ENCODE measurements at regions not wholly inside any gene's neighbourhood (a gene's known extent, or its start where the extent isn't known, plus 50 kb on each side); places are given as distances from the start of the nearest gene placed in this dataset.

DNA sequence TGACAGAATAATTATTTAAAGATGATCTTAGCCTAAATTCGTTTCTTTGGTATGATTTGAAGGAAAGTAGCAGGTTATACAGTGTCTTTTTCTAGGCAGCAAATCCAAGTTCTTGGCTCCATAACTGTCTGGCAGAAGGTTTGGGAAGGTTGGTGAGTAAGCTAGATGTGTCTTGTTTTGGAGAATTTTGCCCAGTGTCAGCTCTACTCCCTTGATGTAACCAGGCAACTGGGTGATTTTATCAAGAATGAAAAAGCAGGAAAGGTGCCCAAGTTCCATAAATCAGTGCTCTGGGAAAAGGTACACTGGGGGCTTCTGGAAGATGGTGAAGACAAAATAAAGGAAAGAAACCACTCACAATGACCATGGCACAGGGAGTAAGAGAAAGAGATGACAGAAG, 71.5 kb upstream of the USP47 start:
- TF ChIP-seq, protein P1, sequence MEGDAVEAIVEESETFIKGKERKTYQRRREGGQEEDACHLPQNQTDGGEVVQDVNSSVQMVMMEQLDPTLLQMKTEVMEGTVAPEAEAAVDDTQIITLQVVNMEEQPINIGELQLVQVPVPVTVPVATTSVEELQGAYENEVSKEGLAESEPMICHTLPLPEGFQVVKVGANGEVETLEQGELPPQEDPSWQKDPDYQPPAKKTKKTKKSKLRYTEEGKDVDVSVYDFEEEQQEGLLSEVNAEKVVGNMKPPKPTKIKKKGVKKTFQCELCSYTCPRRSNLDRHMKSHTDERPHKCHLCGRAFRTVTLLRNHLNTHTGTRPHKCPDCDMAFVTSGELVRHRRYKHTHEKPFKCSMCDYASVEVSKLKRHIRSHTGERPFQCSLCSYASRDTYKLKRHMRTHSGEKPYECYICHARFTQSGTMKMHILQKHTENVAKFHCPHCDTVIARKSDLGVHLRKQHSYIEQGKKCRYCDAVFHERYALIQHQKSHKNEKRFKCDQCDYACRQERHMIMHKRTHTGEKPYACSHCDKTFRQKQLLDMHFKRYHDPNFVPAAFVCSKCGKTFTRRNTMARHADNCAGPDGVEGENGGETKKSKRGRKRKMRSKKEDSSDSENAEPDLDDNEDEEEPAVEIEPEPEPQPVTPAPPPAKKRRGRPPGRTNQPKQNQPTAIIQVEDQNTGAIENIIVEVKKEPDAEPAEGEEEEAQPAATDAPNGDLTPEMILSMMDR (conservative IDR thresholded peaks at IDR 0.05): no peak
- no peak for TF ChIP-seq ZFX (IDR thresholded peaks at IDR 0.05)
- H3K27ac ChIP-seq: no peak overlapping the region

DNA sequence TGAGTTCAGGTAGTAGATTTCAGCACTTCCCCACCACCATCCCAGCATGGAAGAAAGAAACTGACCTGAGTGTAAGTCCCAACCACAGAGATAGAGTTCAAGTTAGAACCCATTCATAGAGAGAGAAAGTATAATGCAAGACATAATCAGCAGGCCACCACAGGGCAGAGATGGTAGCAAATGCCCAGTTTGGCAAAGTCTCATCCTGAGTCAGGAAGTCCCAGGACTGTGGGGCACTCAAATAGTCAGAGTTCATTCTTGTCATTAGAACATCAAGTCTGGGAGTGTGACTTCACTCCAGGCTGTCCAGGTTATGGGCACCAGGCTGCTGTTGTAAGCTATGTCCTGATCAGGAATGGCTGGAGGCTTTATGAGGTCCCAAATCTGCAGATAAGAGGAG, 72.0 kb upstream of the USP47 start:
- no peak overlapping the region for H3K27ac ChIP-seq
- TF ChIP-seq, protein P1 (conservative IDR thresholded peaks at IDR 0.05): no peak
- TF ChIP-seq ZFX (IDR thresholded peaks at IDR 0.05): no peak

DNA sequence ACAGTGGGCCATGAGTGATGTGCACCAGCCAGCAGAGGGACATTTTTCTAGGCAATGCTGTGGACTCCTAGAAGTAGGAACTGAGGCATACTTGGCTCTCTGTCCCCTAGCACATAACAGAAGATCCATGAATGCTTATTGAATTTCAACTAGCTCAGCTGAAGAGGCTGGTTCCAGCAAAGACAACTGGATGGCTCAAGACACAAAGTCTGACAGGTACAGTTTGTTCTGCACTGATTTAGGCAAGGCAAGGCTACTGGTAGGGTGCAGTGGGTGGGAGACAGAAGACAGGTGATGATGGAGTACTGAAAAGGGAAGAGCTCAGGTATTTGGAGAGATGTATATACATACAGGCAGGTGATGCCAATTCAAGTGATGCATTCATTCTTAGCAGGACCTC, 72.4 kb upstream of the USP47 start:
- no peak for TF ChIP-seq ZFX (IDR thresholded peaks at IDR 0.05)
- TF ChIP-seq, protein P1 (conservative IDR thresholded peaks at IDR 0.05): no peak
- H3K27ac ChIP-seq: no peak overlapping the region

DNA sequence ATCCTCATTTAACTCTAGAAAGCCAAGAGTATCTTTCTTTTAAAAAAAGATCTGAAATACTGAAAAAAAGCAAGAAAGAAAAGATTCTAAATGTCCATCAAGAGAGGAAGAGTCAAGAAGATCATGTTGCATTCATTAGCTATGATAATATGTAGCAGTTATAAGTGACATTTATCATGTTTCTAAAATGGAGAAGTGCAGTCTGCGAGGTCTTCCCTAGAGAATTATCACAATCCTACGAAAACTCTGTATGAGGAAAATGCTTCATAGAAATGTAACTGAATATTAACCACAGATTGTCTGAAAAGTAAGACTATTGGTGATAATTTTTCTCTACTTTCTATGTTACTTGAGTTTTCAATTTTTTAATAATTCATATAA, 77.4 kb upstream of the USP47 start:
- TF ChIP-seq ZFX (IDR thresholded peaks at IDR 0.05): no peak
- TF ChIP-seq, protein P1 (conservative IDR thresholded peaks at IDR 0.05): no peak
- H3K27ac ChIP-seq: no peak overlapping the region

DNA sequence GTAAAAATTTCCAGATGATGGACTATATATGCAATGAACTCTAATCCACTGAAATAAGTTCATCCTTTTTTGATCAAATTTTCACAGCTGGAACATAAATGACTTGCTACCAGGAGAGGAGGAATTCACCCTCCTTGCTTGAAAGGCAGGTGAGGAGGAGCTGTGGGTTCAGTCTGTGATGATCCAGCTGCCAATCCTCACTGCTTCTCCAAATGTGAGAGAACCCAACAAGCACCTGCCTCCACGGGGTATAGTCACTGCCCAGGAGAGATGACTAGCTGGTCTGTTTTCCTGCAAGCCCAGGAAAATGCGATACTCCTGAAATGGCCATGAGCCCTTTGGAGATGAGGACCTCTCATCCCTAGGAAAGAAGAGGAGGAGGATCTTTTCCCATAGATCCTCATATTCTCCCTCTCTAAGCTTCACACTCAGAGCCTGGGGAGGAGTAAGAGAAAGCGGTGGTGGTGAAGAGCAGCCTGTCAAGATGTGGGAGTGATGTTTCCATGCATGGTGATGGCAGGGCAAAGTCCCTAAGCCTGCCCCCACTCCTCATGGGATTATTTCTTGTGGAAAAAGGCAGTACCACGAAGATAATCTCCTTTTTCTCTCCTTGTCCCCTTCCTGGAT, 77.9 kb upstream of the USP47 start:
- H3K27ac ChIP-seq: no peak overlapping the region
- TF ChIP-seq, protein P1 (conservative IDR thresholded peaks at IDR 0.05): no peak
- no peak for TF ChIP-seq ZFX (IDR thresholded peaks at IDR 0.05)

DNA sequence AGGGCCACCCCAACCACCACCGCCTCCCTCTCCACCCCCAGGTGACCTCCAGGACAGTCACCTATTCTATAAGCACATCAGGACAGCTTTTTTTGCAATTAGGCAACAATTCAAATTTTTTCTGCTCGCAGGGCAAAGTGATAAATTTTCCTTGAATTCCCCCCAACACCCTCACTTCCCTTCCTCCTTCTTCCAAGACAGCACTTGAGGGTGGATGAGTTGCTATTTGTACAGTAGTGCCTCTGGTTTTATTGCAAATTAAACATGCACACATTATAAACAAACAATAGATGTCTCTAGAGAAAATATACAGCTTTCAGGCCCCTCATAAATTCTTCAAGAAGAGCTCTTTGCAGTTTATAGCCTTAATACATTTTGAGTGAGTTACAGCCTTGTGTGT, 80.9 kb upstream of the USP47 start:
- no peak for TF ChIP-seq ZFX (IDR thresholded peaks at IDR 0.05)
- TF ChIP-seq, protein P1 (conservative IDR thresholded peaks at IDR 0.05): no peak
- no peak overlapping the region for H3K27ac ChIP-seq

DNA sequence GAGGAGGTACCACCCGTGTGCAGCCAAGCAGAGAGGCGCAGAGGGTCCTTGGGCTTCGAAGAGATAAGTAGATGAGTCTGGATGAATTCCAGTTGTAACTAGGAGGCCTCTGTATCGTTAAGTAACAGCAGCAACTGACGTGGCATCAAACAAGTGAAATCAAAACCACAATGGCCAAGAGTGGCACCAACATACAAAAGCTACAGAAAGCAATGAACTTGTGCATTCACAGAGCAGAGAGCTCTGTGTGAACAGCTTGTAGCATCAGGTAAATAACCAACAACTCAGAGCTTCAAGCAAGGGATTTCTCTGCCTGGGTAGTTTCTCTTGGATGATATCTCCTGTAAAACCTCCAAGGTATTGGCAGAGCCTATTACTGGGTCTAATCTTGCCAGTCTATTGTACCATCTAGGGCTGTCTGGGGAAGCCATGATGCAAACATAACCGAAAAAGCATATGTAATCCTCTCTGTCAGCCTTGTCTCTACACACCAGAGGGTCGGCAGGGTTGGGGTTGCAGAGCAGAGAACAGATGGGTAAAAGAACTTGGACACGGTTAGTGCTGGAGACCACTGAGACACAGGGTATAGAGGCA, 83.1 kb upstream of the USP47 start:
- TF ChIP-seq, protein P1 (conservative IDR thresholded peaks at IDR 0.05): no peak
- no peak for TF ChIP-seq ZFX (IDR thresholded peaks at IDR 0.05)
- H3K27ac ChIP-seq: no peak overlapping the region

Measured in C4-2B (cell line).